ENCODE measurements at regions not wholly inside any gene's neighbourhood (a gene's known extent, or its start where the extent isn't known, plus 50 kb on each side); places are given as distances from the start of the nearest gene placed in this dataset.

DNA sequence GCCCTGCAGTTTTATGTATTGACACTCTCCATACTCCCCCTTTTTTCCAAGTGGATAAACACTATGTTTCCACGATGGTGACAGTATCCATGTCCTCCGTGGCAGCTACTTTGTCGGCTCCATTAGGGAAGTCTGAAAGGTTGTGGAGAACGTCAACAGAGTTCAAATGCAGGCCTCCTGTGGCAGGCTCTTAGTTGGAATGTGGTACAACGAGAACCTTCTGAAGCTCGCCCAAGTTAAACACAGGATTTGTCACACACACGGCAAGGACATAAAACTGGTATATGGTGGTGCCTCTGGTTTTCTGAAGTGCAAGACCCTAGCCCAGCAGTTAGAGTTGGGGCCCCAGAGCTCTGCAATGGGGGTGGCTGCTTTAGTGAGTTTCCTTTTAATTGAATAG lies 187.0 kb upstream of the TAB2 start:
- H3K27ac ChIP-seq: no peak overlapping the region
- H3K27me3 ChIP-seq: no peaks in the 10 kb centered on the region
- TF ChIP-seq POLR2A (IDR thresholded peaks at IDR 0.05): no peak
- TF ChIP-seq, protein P1, sequence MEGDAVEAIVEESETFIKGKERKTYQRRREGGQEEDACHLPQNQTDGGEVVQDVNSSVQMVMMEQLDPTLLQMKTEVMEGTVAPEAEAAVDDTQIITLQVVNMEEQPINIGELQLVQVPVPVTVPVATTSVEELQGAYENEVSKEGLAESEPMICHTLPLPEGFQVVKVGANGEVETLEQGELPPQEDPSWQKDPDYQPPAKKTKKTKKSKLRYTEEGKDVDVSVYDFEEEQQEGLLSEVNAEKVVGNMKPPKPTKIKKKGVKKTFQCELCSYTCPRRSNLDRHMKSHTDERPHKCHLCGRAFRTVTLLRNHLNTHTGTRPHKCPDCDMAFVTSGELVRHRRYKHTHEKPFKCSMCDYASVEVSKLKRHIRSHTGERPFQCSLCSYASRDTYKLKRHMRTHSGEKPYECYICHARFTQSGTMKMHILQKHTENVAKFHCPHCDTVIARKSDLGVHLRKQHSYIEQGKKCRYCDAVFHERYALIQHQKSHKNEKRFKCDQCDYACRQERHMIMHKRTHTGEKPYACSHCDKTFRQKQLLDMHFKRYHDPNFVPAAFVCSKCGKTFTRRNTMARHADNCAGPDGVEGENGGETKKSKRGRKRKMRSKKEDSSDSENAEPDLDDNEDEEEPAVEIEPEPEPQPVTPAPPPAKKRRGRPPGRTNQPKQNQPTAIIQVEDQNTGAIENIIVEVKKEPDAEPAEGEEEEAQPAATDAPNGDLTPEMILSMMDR (IDR thresholded peaks at IDR 0.05): no peak
- H3K36me3 ChIP-seq (replicated peaks in 1 of 2): no peaks in the 10 kb centered on the region
- no peaks in the 10 kb centered on the region for H3K4me1 ChIP-seq (replicated peaks in 1 of 2)
- no peak for DNase-seq
- H3K9me3 ChIP-seq (replicated peaks in 1 of 3): no peaks in the 10 kb centered on the region
- WGBS, 4 donors: 71 to 84% (median 75%) methylated on average over 7 of the region's 7 CpGs
- intact Hi-C loops (cut with DNase I): no loop called here
- H3K4me3 ChIP-seq: no peak overlapping the region

DNA sequence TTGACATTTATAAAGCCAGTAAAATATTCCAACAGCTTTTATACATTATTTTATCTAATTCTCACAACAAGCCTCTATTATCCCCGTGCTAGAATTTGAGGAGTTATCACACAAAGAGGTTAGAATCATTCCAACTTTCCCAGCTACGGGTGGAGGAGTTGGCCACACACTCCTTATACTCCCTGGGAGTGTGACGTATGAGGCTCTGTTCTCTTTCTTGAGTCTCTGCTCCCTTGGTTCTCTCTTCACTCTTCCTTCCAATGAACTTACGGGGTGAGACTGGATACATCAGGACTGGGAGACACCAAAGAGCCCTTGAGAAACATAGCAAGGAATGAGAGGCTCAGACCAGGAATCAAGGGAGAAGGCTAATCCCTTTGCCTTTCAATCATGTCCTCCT lies 185.6 kb upstream of the TAB2 start:
- no peak overlapping the region for H3K27ac ChIP-seq
- intact Hi-C loops (cut with DNase I): no loop called here
- no peaks in the 10 kb centered on the region for H3K36me3 ChIP-seq (replicated peaks in 1 of 2)
- H3K9me3 ChIP-seq (replicated peaks in 1 of 3): no peaks in the 10 kb centered on the region
- H3K4me1 ChIP-seq (replicated peaks in 1 of 2): no peaks in the 10 kb centered on the region
- no peak for DNase-seq
- no peaks in the 10 kb centered on the region for H3K27me3 ChIP-seq
- H3K4me3 ChIP-seq: no peak overlapping the region
- WGBS, 4 donors: 69 to 95% (median 81%) methylated on average over 4 of the region's 4 CpGs
- TF ChIP-seq, protein P1 (IDR thresholded peaks at IDR 0.05): no peak
- TF ChIP-seq POLR2A (IDR thresholded peaks at IDR 0.05): no peak

DNA sequence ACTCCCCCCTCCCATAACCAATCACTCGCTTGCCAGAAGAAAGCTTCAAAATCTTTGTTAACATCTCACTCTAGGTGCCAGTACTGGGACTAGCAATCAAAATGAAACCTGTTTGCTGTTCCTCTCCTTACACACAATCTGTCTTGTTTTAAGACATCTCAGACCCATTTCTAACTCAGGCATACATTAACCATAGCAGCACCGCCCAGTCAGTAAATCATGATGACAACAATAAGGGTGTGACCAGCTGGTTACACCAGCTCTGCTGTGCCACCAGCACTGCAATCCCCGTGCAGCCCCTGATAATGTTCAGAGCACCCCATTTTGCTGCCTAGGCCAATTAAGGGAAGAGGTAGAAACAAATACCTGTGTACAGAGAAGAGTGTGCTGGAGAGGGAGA lies 185.2 kb upstream of the TAB2 start:
- TF ChIP-seq, protein P1 (IDR thresholded peaks at IDR 0.05): no peak
- no peak for TF ChIP-seq POLR2A (IDR thresholded peaks at IDR 0.05)
- 90 to 93% (median 91%) methylated on average over 3 of the region's 3 CpGs for WGBS, 4 donors
- no peak for DNase-seq
- Histone ChIP-seq H3K4me3 (no peak overlapping the region), H3K27me3 (no peaks in the 10 kb centered on the region), H3K36me3 (replicated peaks in 1 of 2) (no peaks in the 10 kb centered on the region), H3K4me1 (replicated peaks in 1 of 2) (no peaks in the 10 kb centered on the region), H3K27ac (no peak overlapping the region), H3K9me3 (replicated peaks in 1 of 3) (no peaks in the 10 kb centered on the region)
- intact Hi-C loops (cut with DNase I): no loop called here

DNA sequence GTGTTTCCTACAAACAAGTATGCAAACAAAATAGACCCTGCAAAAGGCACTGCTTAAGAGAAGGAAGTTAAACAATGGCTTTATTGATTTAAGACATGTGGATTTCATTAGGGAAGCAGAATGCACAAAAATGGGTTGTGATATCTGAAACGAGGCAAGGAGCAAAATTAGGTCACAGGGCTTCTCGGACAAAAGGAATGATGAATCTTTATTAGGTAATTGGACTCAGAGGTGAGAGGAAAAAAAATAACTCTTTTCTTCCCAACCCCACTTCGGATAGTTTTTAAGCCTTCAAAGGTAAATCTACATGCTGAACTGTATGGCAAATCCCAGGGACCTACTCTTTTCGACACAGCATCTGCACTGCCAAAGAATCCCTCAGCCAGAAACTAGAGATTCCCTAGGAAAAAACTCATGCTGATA lies 183.0 kb upstream of the TAB2 start:
- H3K9me3 ChIP-seq (replicated peaks in 1 of 3): no peaks in the 10 kb centered on the region
- no peak for DNase-seq
- 36 to 42% (median 39%) methylated on average over 4 of the region's 4 CpGs for WGBS, 4 donors
- no peaks in the 10 kb centered on the region for H3K4me1 ChIP-seq (replicated peaks in 1 of 2)
- H3K27ac ChIP-seq: no peak overlapping the region
- TF ChIP-seq POLR2A (IDR thresholded peaks at IDR 0.05): no peak
- TF ChIP-seq, protein P1 (IDR thresholded peaks at IDR 0.05): no peak
- intact Hi-C loops (cut with DNase I): no loop called here
- no peak overlapping the region for H3K4me3 ChIP-seq
- no peaks in the 10 kb centered on the region for H3K27me3 ChIP-seq
- no peaks in the 10 kb centered on the region for H3K36me3 ChIP-seq (replicated peaks in 1 of 2)

Measured in adrenal gland (tissue), 9 donors.